DOHH2 (cell line): ENCODE measurements at regions not wholly inside any gene's neighbourhood (a gene's known extent, or its start where the extent isn't known, plus 50 kb on each side); places are given as distances from the start of the nearest gene placed in this dataset.

Source experiments
- H3F3A ChIP-seq: fragments of 200-600 bp; sonication (generic), shearing (Covaris generic); 2 replicates; pipeline ENCODE4 v1.6.0; 2016; ENCODE audit warnings: antibody characterized with exemption, mild to moderate bottlenecking; ENCODE audit not compliant: control insufficient read depth, insufficient read depth
- H3K27ac ChIP-seq: fragments of 200-600 bp; sonication (generic); 2 replicates; pipeline ENCODE4 v1.5.1; 2014; ENCODE audit warnings: low read depth, mild to moderate bottlenecking, low read length, moderate library complexity
- H3K27me3 ChIP-seq: fragments of 200-600 bp; sonication (generic); 2 replicates; pipeline ENCODE4 v1.6.1; 2014; ENCODE audit warnings: mild to moderate bottlenecking, low read length, mixed read lengths; ENCODE audit not compliant: control insufficient read depth
- H3K36me3 ChIP-seq: fragments of 200-600 bp; sonication (generic); 2 replicates; pipeline ENCODE4 v1.6.1; 2014; ENCODE audit warnings: mild to moderate bottlenecking, low read length, moderate library complexity, mixed read lengths; ENCODE audit not compliant: control insufficient read depth
- H3K4me1 ChIP-seq: fragments of 200-600 bp; sonication (generic); 2 replicates; pipeline ENCODE4 v1.6.1; 2014; ENCODE audit warnings: mild to moderate bottlenecking, low read length, mixed read lengths; ENCODE audit not compliant: control insufficient read depth
- H3K4me2 ChIP-seq: fragments of 200-600 bp; sonication (generic); 2 replicates; pipeline ENCODE4 v1.6.0; 2014; ENCODE audit warnings: mild to moderate bottlenecking, low read length, moderate library complexity
- H3K4me3 ChIP-seq: fragments of 200-600 bp; sonication (generic); 2 replicates; pipeline ENCODE4 v1.5.1; 2014; ENCODE audit warnings: mild to moderate bottlenecking, low read length, mixed read lengths
- H3K79me2 ChIP-seq: fragments of 200-600 bp; sonication (generic); 2 replicates; pipeline ENCODE4 v1.6.1; 2014; ENCODE audit warnings: mild to moderate bottlenecking, low read length, mixed read lengths; ENCODE audit not compliant: control insufficient read depth
- H3K9me2 ChIP-seq: fragments of 200-600 bp; sonication (generic); replicated peaks from 2 replicates; pipeline ENCODE4 v1.6.1; 2014; ENCODE audit warnings: mild to moderate bottlenecking, low read length, mixed read lengths; ENCODE audit not compliant: control insufficient read depth
- H3K9me3 ChIP-seq: fragments of 200-600 bp; sonication (generic); 2 replicates; pipeline ENCODE4 v1.6.1; 2014; ENCODE audit warnings: antibody characterized with exemption, low read length, mixed read lengths; ENCODE audit not compliant: control insufficient read depth, insufficient read depth
- H4K20me1 ChIP-seq: fragments of 200-600 bp; sonication (generic); 2 replicates; pipeline ENCODE4 v1.6.0; 2014; ENCODE audit warnings: low read depth, mild to moderate bottlenecking, antibody characterized with exemption, low read length, moderate library complexity; ENCODE audit not compliant: control insufficient read depth, insufficient read depth
- CTCF ChIP-seq: fragments of 200-600 bp; sonication (generic); IDR thresholded peaks from one replicate; pipeline ENCODE4 v1.5.1; 2014; ENCODE audit warnings: antibody characterized with exemption, mild to moderate bottlenecking, low read depth, low read length; ENCODE audit not compliant: poor library complexity, severe bottlenecking
- EZH2phosphoT487 ChIP-seq: fragments of 200-600 bp; sonication (generic); IDR thresholded peaks from 2 replicates; pipeline ENCODE4 v1.6.1; 2017; ENCODE audit warnings: borderline replicate concordance, mild to moderate bottlenecking, antibody characterized with exemption, low read length, moderate library complexity, mixed read lengths

- H4K20me1 ChIP-seq: no peaks in the 10 kb centered on the region
- no peak overlapping the region for H3K27ac ChIP-seq
- no peak overlapping the region for H3K4me3 ChIP-seq
- no peaks in the 10 kb centered on the region for H3F3A ChIP-seq
- no peaks in the 10 kb centered on the region for H3K79me2 ChIP-seq
- TF ChIP-seq CTCF (no peak), EZH2phosphoT487 (no peak)
- H3K4me1 ChIP-seq: no peaks in the 10 kb centered on the region
- peaks cover 15% of the 10 kb centered on the region; the same call in 1 of the 2 replicates for H3K27me3 ChIP-seq
- no peaks in the 10 kb centered on the region for H3K9me2 ChIP-seq
- no peaks in the 10 kb centered on the region for H3K36me3 ChIP-seq
- no peak overlapping the region for H3K4me2 ChIP-seq
- H3K9me3 ChIP-seq: no peaks in the 10 kb centered on the region
Observed at GRCh38 chr6:53432318-53433161, 83.8 kb upstream of the ELOVL5 start.

- H3F3A ChIP-seq: no peaks in the 10 kb centered on the region
- H3K9me3 ChIP-seq: no peaks in the 10 kb centered on the region
- no peak overlapping the region for H3K27ac ChIP-seq
- H3K4me2 ChIP-seq: no peak overlapping the region
- peaks cover 20% of the 10 kb centered on the region for H3K27me3 ChIP-seq
- H3K4me1 ChIP-seq: no peaks in the 10 kb centered on the region
- no peak for TF ChIP-seq CTCF
- no peaks in the 10 kb centered on the region for H3K79me2 ChIP-seq
- no peak overlapping the region for H3K4me3 ChIP-seq
- no peaks in the 10 kb centered on the region for H3K36me3 ChIP-seq
- H3K9me2 ChIP-seq: no peaks in the 10 kb centered on the region
- no peaks in the 10 kb centered on the region for H4K20me1 ChIP-seq
Observed at GRCh38 chr6:53431704-53432103, 83.0 kb upstream of the ELOVL5 start.

GRCh38 chr6:53429401-53429800, 80.7 kb upstream of the ELOVL5 start:
- H3K36me3 ChIP-seq: no peaks in the 10 kb centered on the region
- TF ChIP-seq CTCF (no peak), EZH2phosphoT487 (no peak)
- H4K20me1 ChIP-seq: no peaks in the 10 kb centered on the region
- no peaks in the 10 kb centered on the region for H3K9me3 ChIP-seq
- no peak overlapping the region for H3K27ac ChIP-seq
- H3K4me1 ChIP-seq: peaks cover 6% of the 10 kb centered on the region
- H3K4me3 ChIP-seq: no peak overlapping the region
- H3K79me2 ChIP-seq: no peaks in the 10 kb centered on the region
- peaks cover 25% of the 10 kb centered on the region for H3K27me3 ChIP-seq
- H3K9me2 ChIP-seq: no peaks in the 10 kb centered on the region
- no peak overlapping the region for H3K4me2 ChIP-seq
- H3F3A ChIP-seq: no peaks in the 10 kb centered on the region
